Panc1 (cell line): ENCODE measurements at regions not wholly inside any gene's neighbourhood (a gene's known extent, or its start where the extent isn't known, plus 50 kb on each side); places are given as distances from the start of the nearest gene placed in this dataset.

Experiments used
- ATAC-seq: fragments of 200-7000 bp; cut with Tn5 transposase; 2 replicates; pipeline ENCODE4 v1.9.1; 2020; ENCODE audit warnings: mild to moderate bottlenecking, moderate library complexity
- BruUV-seq: library from RNA; stranded (reverse); fragments of 400-500 nt; replicated peaks from 2 replicates; lab custom pipeline; 2021; lab: Mats Ljungman, UMichigan
- CTCF ChIA-PET: fragments of 300-600 bp; sonication (Branson Sonifier 250); formaldehyde crosslinking; loops from one replicate; lab custom pipeline; 2022; ENCODE audit warnings: antibody characterized with exemption; lab: Charles Lee
- POLR2A ChIA-PET: fragments of 300-600 bp; sonication (Branson Sonifier 250); formaldehyde crosslinking; loops from one replicate; lab custom pipeline; 2022; ENCODE audit warnings: antibody characterized with exemption; lab: Charles Lee
- DNase-seq: peaks from one replicate; pipeline ENCODE4 v3.0.0-alpha.2; 2010; ENCODE audit warnings: low read depth, low spot score
- H3K27ac ChIP-seq: 2 replicates; pipeline ENCODE4 v1.5.1; 2011; ENCODE audit warnings: mild to moderate bottlenecking, low read length, inconsistent platforms
- H3K27me3 ChIP-seq: fragments of 200-500 bp; sonication (Bioruptor generic); 2 replicates; pipeline ENCODE4 v1.6.0; 2014; ENCODE audit warnings: low read length, inconsistent platforms; ENCODE audit not compliant: control insufficient read depth, insufficient read depth
- H3K36me3 ChIP-seq: fragments of 200-500 bp; sonication (Bioruptor generic); 2 replicates; pipeline ENCODE4 v1.5.1; 2014; ENCODE audit warnings: inconsistent platforms, mild to moderate bottlenecking, low read length, moderate library complexity; ENCODE audit not compliant: control insufficient read depth, insufficient read depth
- H3K4me1 ChIP-seq: 2 replicates; pipeline ENCODE4 v1.5.1; 2011; ENCODE audit warnings: inconsistent platforms, mild to moderate bottlenecking, low read length, moderate library complexity; ENCODE audit not compliant: control insufficient read depth, insufficient read depth
- H3K4me3 ChIP-seq, 2 experiments: 2 replicates each; pipeline ENCODE4 v1.5.1; 2011 to 2012; ENCODE audit warnings: low read depth in 2 of 2, low read length in 2 of 2, mild to moderate bottlenecking in 2 of 2, inconsistent platforms in 1 of 2, moderate library complexity in 1 of 2
- H3K9me3 ChIP-seq: fragments of 200-500 bp; sonication (Bioruptor generic); 2 replicates; pipeline ENCODE4 v1.5.1; 2014; ENCODE audit warnings: low read depth, mild to moderate bottlenecking, inconsistent platforms, low read length, moderate library complexity; ENCODE audit not compliant: control insufficient read depth, insufficient read depth
- CTCF ChIP-seq: fragments of 450-650 bp; IDR thresholded peaks from 2 replicates; pipeline ENCODE4 v1.5.1; 2017; ENCODE audit warnings: mild to moderate bottlenecking
- POLR2AphosphoS5 ChIP-seq: IDR thresholded peaks from 2 replicates; pipeline ENCODE4 v1.6.1; 2012; ENCODE audit warnings: mild to moderate bottlenecking, low read depth, low read length, moderate library complexity
- SIN3A ChIP-seq: IDR thresholded peaks from 2 replicates; pipeline ENCODE4 v1.6.1; 2012; ENCODE audit warnings: low read depth, mild to moderate bottlenecking, low read length, moderate library complexity, borderline replicate concordance; ENCODE audit not compliant: insufficient read depth
- TCF7L2 ChIP-seq: IDR thresholded peaks from 2 replicates; pipeline ENCODE4 v1.6.1; 2011; ENCODE audit warnings: mild to moderate bottlenecking, low read depth, low read length, inconsistent platforms
- in situ Hi-C: cut with HindIII; loops from 2 replicates; pipeline ENCODE4 v1.10.0; 2016; ENCODE audit warnings: low sequenced_read_pairs, low pct_unique_long_range_greater_than_20kb
- intact Hi-C: fragments of 100-400 bp; cut with micrococcal nuclease; formaldehyde crosslinking; loops from one replicate; pipeline ENCODE4 v1.10.0; 2022; ENCODE audit not compliant: unreplicated experiment
- TF ChIP-seq, protein P1 (sequence below), 2 experiments: IDR thresholded peaks; 2 replicates each; pipeline ENCODE4 v1.6.1; 2011 to 2012; ENCODE audit warnings: low read depth in 2 of 2, control low read depth in 1 of 2, low read length in 1 of 2, mild to moderate bottlenecking in 1 of 2, moderate library complexity in 1 of 2; ENCODE audit not compliant: insufficient read depth in 1 of 2

- Histone ChIP-seq H3K27ac (no peak overlapping the region), H3K36me3 (no peaks in the 10 kb centered on the region), H3K27me3 (no peaks in the 10 kb centered on the region), H3K4me1 (no peaks in the 10 kb centered on the region), H3K9me3 (no peaks in the 10 kb centered on the region), H3K4me3 (no peak overlapping the region)
- ChIA-PET POLR2A (no interaction called here), CTCF (no interaction called here)
- DNase-seq (no peak), ATAC-seq (no peak)
- TF ChIP-seq, protein P1, sequence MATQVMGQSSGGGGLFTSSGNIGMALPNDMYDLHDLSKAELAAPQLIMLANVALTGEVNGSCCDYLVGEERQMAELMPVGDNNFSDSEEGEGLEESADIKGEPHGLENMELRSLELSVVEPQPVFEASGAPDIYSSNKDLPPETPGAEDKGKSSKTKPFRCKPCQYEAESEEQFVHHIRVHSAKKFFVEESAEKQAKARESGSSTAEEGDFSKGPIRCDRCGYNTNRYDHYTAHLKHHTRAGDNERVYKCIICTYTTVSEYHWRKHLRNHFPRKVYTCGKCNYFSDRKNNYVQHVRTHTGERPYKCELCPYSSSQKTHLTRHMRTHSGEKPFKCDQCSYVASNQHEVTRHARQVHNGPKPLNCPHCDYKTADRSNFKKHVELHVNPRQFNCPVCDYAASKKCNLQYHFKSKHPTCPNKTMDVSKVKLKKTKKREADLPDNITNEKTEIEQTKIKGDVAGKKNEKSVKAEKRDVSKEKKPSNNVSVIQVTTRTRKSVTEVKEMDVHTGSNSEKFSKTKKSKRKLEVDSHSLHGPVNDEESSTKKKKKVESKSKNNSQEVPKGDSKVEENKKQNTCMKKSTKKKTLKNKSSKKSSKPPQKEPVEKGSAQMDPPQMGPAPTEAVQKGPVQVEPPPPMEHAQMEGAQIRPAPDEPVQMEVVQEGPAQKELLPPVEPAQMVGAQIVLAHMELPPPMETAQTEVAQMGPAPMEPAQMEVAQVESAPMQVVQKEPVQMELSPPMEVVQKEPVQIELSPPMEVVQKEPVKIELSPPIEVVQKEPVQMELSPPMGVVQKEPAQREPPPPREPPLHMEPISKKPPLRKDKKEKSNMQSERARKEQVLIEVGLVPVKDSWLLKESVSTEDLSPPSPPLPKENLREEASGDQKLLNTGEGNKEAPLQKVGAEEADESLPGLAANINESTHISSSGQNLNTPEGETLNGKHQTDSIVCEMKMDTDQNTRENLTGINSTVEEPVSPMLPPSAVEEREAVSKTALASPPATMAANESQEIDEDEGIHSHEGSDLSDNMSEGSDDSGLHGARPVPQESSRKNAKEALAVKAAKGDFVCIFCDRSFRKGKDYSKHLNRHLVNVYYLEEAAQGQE (IDR thresholded peaks at IDR 0.05; ENCODE audit: insufficient read depth in 1 of 2, low read depth in 2 of 2, low read length in 1 of 2), result no peak
- TF ChIP-seq TCF7L2 (no peak), POLR2AphosphoS5 (no peak), SIN3A (no peak), CTCF (no peak)
- intact Hi-C loops, result no loop called here
- in situ Hi-C loops, result no loop called here
- BruUV-seq, result no TSS peak
Measured at GRCh38 chr11:98657711-98658110, 363.0 kb upstream of the CNTN5 start.

GRCh38 chr11:98659431-98659830, 361.3 kb upstream of the CNTN5 start:
- ATAC-seq (no peak), DNase-seq (no peak)
- no peaks in the 10 kb centered on the region for H3K36me3 ChIP-seq
- H3K4me1 ChIP-seq, result no peaks in the 10 kb centered on the region
- no peak overlapping the region for H3K27ac ChIP-seq
- TF ChIP-seq TCF7L2 (no peak), POLR2AphosphoS5 (no peak), SIN3A (no peak), CTCF (no peak)
- TF ChIP-seq, protein P1 (IDR thresholded peaks at IDR 0.05; ENCODE audit: insufficient read depth in 1 of 2, low read depth in 2 of 2, low read length in 1 of 2), result no peak
- ChIA-PET CTCF (no interaction called here), POLR2A (no interaction called here)
- intact Hi-C loops, result no loop called here
- no peaks in the 10 kb centered on the region for H3K27me3 ChIP-seq
- H3K4me3 ChIP-seq, result no peak overlapping the region
- H3K9me3 ChIP-seq, result no peaks in the 10 kb centered on the region
- BruUV-seq, result no TSS peak
- in situ Hi-C loops, result no loop called here
